ENCODE measurements at regions not wholly inside any gene's neighbourhood (a gene's known extent, or its start where the extent isn't known, plus 50 kb on each side); places are given as distances from the start of the nearest gene placed in this dataset.

DNA sequence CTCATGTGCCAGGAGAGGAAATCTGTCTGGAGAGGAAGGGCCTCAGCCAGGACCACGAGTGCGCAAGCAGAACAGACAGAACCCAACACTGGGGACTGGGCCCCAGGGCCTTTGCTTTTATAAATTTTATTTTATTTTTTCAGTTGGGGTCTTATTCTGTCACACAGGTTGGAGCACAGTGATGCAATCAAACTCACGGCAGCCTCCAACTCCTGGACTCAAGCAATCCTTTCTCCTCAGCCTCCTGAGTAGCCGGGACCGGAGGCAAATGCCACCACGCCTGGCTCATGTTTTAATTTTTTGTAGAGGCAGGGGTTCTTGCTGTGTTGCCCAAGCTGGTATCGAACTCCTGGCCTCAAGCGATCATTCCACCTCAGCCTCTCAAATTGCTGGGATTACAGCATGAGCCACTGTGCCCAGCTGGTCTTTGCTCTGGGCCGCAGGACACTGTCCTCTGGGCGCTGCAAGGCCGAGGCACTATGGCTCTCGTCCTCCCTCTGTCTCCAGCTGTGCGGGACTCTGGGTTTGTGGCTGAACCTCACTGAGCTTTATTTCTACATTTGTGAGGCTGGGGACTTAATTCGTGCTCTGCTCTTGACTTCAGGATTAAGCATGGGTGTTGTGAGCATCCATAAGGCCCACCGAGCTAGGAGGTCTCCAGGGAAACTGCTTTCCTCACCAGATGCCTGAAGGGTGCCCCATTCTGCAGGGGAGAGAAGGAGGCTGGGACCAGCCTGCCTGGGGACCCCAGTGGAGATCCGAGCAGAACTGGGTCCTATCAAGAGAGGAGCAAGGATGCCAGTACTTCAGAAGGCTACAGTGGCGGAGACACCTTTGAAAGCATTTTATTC lies 144.2 kb upstream of the VSTM2B start:
- TF ChIP-seq, protein P1, sequence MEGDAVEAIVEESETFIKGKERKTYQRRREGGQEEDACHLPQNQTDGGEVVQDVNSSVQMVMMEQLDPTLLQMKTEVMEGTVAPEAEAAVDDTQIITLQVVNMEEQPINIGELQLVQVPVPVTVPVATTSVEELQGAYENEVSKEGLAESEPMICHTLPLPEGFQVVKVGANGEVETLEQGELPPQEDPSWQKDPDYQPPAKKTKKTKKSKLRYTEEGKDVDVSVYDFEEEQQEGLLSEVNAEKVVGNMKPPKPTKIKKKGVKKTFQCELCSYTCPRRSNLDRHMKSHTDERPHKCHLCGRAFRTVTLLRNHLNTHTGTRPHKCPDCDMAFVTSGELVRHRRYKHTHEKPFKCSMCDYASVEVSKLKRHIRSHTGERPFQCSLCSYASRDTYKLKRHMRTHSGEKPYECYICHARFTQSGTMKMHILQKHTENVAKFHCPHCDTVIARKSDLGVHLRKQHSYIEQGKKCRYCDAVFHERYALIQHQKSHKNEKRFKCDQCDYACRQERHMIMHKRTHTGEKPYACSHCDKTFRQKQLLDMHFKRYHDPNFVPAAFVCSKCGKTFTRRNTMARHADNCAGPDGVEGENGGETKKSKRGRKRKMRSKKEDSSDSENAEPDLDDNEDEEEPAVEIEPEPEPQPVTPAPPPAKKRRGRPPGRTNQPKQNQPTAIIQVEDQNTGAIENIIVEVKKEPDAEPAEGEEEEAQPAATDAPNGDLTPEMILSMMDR (IDR thresholded peaks at IDR 0.05; ENCODE audit: poor library complexity, severe bottlenecking): no peak
- TF ChIP-seq POLR2AphosphoS5 (IDR thresholded peaks at IDR 0.05) (no peak), SMC3 (conservative IDR thresholded peaks at IDR 0.05; ENCODE audit: poor library complexity) (no peak), EP300 (conservative IDR thresholded peaks at IDR 0.05; ENCODE audit: poor library complexity, severe bottlenecking) (no peak)
- TF ChIP-seq, protein P2, sequence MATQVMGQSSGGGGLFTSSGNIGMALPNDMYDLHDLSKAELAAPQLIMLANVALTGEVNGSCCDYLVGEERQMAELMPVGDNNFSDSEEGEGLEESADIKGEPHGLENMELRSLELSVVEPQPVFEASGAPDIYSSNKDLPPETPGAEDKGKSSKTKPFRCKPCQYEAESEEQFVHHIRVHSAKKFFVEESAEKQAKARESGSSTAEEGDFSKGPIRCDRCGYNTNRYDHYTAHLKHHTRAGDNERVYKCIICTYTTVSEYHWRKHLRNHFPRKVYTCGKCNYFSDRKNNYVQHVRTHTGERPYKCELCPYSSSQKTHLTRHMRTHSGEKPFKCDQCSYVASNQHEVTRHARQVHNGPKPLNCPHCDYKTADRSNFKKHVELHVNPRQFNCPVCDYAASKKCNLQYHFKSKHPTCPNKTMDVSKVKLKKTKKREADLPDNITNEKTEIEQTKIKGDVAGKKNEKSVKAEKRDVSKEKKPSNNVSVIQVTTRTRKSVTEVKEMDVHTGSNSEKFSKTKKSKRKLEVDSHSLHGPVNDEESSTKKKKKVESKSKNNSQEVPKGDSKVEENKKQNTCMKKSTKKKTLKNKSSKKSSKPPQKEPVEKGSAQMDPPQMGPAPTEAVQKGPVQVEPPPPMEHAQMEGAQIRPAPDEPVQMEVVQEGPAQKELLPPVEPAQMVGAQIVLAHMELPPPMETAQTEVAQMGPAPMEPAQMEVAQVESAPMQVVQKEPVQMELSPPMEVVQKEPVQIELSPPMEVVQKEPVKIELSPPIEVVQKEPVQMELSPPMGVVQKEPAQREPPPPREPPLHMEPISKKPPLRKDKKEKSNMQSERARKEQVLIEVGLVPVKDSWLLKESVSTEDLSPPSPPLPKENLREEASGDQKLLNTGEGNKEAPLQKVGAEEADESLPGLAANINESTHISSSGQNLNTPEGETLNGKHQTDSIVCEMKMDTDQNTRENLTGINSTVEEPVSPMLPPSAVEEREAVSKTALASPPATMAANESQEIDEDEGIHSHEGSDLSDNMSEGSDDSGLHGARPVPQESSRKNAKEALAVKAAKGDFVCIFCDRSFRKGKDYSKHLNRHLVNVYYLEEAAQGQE (IDR thresholded peaks at IDR 0.05; ENCODE audit: borderline replicate concordance): no peak

Measured in neural cell (in vitro differentiated cells).